ENCODE measurements at regions not wholly inside any gene's neighbourhood (a gene's known extent, or its start where the extent isn't known, plus 50 kb on each side); places are given as distances from the start of the nearest gene placed in this dataset.
A peak's percentile ranks its signal among the peaks of the same experiment; 100 is the strongest.

- no peak overlapping the region for H3K4me3 ChIP-seq (ENCODE audit: low read depth, low read length)
- in situ Hi-C loops (cut with HindIII; ENCODE audit: low sequenced_read_pairs) = loop anchor here (25.0 kb wide), 1 partner anchor 134 kb away; no protein-coding TSS in a partner anchor
- no peak for DNase-seq (ENCODE audit: low read depth)
- no peak for TF ChIP-seq CTCF (IDR thresholded peaks at IDR 0.05; ENCODE audit: low read depth, low read length, missing control alignments)
These were observed 189.9 kb upstream of the SNX7 start for GRCh38 chr1:98471633-98472032.

- peak; percentile 70 for TF ChIP-seq CTCF (IDR thresholded peaks at IDR 0.05; ENCODE audit: low read depth, low read length, missing control alignments)
- DNase-seq (ENCODE audit: low read depth) = peak; percentile 64
- in situ Hi-C loops (cut with HindIII; ENCODE audit: low sequenced_read_pairs) = loop anchor here (5.0 to 25.0 kb wide), 2 partner anchors 131 to 411 kb away; no protein-coding TSS in a partner anchor
- no peak overlapping the region for H3K4me3 ChIP-seq (ENCODE audit: low read depth, low read length)
These were observed 193.3 kb upstream of the SNX7 start for GRCh38 chr1:98468111-98468717.

GRCh38 chr1:98467586-98467985, 193.9 kb upstream of the SNX7 start:
- no peak for TF ChIP-seq CTCF (IDR thresholded peaks at IDR 0.05; ENCODE audit: low read depth, low read length, missing control alignments)
- in situ Hi-C loops (cut with HindIII; ENCODE audit: low sequenced_read_pairs) = loop anchor here (5.0 to 25.0 kb wide), 2 partner anchors 130 to 410 kb away; no protein-coding TSS in a partner anchor
- no peak for DNase-seq (ENCODE audit: low read depth)
- no peak overlapping the region for H3K4me3 ChIP-seq (ENCODE audit: low read depth, low read length)

GRCh38 chr1:98467122-98467521, 194.4 kb upstream of the SNX7 start:
- TF ChIP-seq CTCF (IDR thresholded peaks at IDR 0.05; ENCODE audit: low read depth, low read length, missing control alignments) = no peak
- in situ Hi-C loops (cut with HindIII; ENCODE audit: low sequenced_read_pairs) = loop anchor here (5.0 to 25.0 kb wide), 2 partner anchors 130 to 410 kb away; no protein-coding TSS in a partner anchor
- H3K4me3 ChIP-seq (ENCODE audit: low read depth, low read length) = no peak overlapping the region
- no peak for DNase-seq (ENCODE audit: low read depth)

GRCh38 chr1:98461873-98462385, 199.6 kb upstream of the SNX7 start:
- no peak for DNase-seq (ENCODE audit: low read depth)
- in situ Hi-C loops (cut with HindIII; ENCODE audit: low sequenced_read_pairs) = loop anchor here (25.0 kb wide), 1 partner anchor 125 kb away; no protein-coding TSS in a partner anchor

GRCh38 chr1:98460136-98460535, 201.4 kb upstream of the SNX7 start:
- DNase-seq (ENCODE audit: low read depth) = no peak
- H3K4me3 ChIP-seq (ENCODE audit: low read depth, low read length) = no peak overlapping the region
- in situ Hi-C loops (cut with HindIII; ENCODE audit: low sequenced_read_pairs) = loop anchor here (25.0 kb wide), 1 partner anchor 123 kb away; no protein-coding TSS in a partner anchor
- no peak for TF ChIP-seq CTCF (IDR thresholded peaks at IDR 0.05; ENCODE audit: low read depth, low read length, missing control alignments)

More at GRCh38 chr1:98461873-98462385, 199.6 kb upstream of the SNX7 start:
- no peak for TF ChIP-seq CTCF (IDR thresholded peaks at IDR 0.05; ENCODE audit: low read depth, low read length, missing control alignments)
- no peak overlapping the region for H3K4me3 ChIP-seq (ENCODE audit: low read depth, low read length)
